Right atrium auricular region (tissue), 2 donors: ENCODE measurements at regions not wholly inside any gene's neighbourhood (a gene's known extent, or its start where the extent isn't known, plus 50 kb on each side); places are given as distances from the start of the nearest gene placed in this dataset.
"Not testable (repeated sequence)": the region's sequence is repeated elsewhere in the genome, so short reads cannot be mapped to it uniquely, and the experiment has no call there.

Experiments used
- DNase-seq: peaks from one replicate; pipeline ENCODE4 v3.0.0-alpha.2; 2019; ENCODE audit warnings: low spot score
- H3K27ac ChIP-seq, 2 donors: fragments of 200-600 bp; sonication (generic); 1 replicate in 1 of 2; 2 replicates in 1 of 2; pipeline ENCODE4 v1.5.1; 2016 to 2019
- H3K27me3 ChIP-seq, 2 donors: fragments of 200-600 bp; sonication (generic); one replicate each; pipeline versions ENCODE4 v1.5.1 to v1.6.0; 2017 to 2019
- H3K36me3 ChIP-seq: fragments of 200-600 bp; sonication (generic); one replicate; pipeline ENCODE4 v1.5.1; 2016
- H3K4me1 ChIP-seq, 2 donors: fragments of 200-600 bp; sonication (generic); one replicate each; pipeline versions ENCODE4 v1.5.1 to v1.6.0; 2017 to 2019
- H3K4me3 ChIP-seq, 2 donors: fragments of 200-600 bp; sonication (generic); 1 replicate in 1 of 2; 2 replicates in 1 of 2; pipeline ENCODE4 v1.5.1; 2017 to 2019; ENCODE audit warnings: mild to moderate bottlenecking in 1 of 2, moderate library complexity in 1 of 2
- H3K9me3 ChIP-seq, 2 donors: fragments of 200-600 bp; sonication (generic); one replicate each; pipeline ENCODE4 v1.5.1; 2019
- TF ChIP-seq, protein P1 (sequence below), 2 donors: fragments of 200-600 bp; sonication (generic); IDR thresholded peaks; one replicate each; pipeline ENCODE4 v1.5.1; 2019; ENCODE audit warnings: antibody characterized with exemption in 2 of 2

GRCh38 chr7:146057958-146058357, 58.6 kb upstream of the CNTNAP2 start:
- H3K9me3 ChIP-seq: no peaks in the 10 kb centered on the region
- H3K27me3 ChIP-seq: no peaks in the 10 kb centered on the region
- TF ChIP-seq, protein P1, sequence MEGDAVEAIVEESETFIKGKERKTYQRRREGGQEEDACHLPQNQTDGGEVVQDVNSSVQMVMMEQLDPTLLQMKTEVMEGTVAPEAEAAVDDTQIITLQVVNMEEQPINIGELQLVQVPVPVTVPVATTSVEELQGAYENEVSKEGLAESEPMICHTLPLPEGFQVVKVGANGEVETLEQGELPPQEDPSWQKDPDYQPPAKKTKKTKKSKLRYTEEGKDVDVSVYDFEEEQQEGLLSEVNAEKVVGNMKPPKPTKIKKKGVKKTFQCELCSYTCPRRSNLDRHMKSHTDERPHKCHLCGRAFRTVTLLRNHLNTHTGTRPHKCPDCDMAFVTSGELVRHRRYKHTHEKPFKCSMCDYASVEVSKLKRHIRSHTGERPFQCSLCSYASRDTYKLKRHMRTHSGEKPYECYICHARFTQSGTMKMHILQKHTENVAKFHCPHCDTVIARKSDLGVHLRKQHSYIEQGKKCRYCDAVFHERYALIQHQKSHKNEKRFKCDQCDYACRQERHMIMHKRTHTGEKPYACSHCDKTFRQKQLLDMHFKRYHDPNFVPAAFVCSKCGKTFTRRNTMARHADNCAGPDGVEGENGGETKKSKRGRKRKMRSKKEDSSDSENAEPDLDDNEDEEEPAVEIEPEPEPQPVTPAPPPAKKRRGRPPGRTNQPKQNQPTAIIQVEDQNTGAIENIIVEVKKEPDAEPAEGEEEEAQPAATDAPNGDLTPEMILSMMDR (IDR thresholded peaks at IDR 0.05): no peak

DNA sequence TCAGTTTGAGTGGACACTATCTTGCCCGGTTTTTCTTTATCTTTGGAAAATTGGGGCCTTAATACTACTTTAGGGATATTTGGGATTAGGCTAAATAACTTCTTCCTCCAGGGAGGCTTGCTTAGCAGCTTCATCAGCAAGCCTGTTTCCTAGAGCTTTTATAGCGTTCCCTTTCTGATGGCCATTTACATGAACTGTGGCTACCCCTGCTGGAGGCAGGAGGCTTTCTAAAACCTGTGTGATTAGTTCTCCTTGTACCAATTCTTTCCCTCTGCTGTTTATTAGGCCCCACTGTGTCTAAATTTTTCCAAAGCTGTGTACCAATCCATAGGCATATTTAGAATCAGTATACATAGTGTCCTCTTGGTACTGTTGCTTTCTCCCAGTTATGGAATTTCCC, 61.7 kb upstream of the CNTNAP2 start:
- Histone ChIP-seq H3K36me3 (no peaks in the 10 kb centered on the region), H3K27ac (no peak overlapping the region), H3K9me3 (no peaks in the 10 kb centered on the region), H3K4me3 (no peak overlapping the region), H3K4me1 (no peaks in the 10 kb centered on the region), H3K27me3 (no peaks in the 10 kb centered on the region)
- TF ChIP-seq, protein P1 (IDR thresholded peaks at IDR 0.05): no peak
- DNase-seq: no peak

More at GRCh38 chr7:146057958-146058357, 58.6 kb upstream of the CNTNAP2 start:
- Histone ChIP-seq H3K4me1 (no peaks in the 10 kb centered on the region), H3K27ac (no peak overlapping the region), H3K36me3 (no peaks in the 10 kb centered on the region), H3K4me3 (no peak overlapping the region)
- no peak for DNase-seq

DNA sequence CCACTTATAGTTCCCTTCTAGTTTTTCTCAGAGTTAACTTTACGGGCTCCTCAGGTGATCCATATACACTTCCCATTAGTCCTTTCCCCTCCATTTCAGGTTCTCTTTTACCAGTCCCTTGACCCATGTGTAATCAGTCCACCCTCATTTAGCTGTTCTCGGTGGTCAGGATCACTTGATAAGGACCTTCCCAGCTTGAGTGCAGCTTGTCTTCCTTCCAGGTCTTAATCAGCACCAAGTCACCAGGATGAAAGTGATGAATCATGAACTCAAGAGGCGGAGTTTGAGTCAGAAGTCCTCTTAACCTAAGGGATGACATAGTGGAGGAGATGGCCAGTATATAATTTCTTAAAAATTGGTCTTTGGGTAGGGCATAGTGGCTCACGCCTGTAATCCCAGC, 63.1 kb upstream of the CNTNAP2 start:
- Histone ChIP-seq H3K4me1 (no peaks in the 10 kb centered on the region), H3K27me3 (no peaks in the 10 kb centered on the region), H3K36me3 (no peaks in the 10 kb centered on the region), H3K27ac (no peak overlapping the region), H3K9me3 (no peaks in the 10 kb centered on the region), H3K4me3 (no peak overlapping the region)
- TF ChIP-seq, protein P1 (IDR thresholded peaks at IDR 0.05): no peak
- DNase-seq: no peak

DNA sequence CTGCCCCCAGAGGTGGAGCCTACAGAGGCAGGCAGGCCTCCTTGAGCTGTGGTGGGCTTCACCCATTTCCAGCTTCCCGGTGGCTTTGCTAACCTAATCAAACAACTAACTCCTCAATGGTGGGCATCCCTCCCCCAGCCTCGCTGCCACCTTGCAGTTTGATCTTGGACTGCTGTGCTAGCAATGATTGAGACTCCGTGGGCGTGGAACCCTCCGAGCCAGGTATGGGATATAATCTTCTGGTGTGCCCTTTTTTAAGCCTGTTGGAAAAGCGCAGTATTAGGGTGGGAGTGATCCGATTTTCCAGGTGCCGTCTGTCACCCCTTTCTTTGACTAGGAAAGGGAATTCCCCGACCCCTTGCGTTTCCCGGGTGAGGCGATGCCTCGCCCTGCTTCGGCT, 73.3 kb upstream of the CNTNAP2 start:
- H3K27ac ChIP-seq, H3K4me1 ChIP-seq, H3K9me3 ChIP-seq, DNase-seq, H3K27me3 ChIP-seq, H3K36me3 ChIP-seq, H3K4me3 ChIP-seq: not testable (repeated sequence)

DNA sequence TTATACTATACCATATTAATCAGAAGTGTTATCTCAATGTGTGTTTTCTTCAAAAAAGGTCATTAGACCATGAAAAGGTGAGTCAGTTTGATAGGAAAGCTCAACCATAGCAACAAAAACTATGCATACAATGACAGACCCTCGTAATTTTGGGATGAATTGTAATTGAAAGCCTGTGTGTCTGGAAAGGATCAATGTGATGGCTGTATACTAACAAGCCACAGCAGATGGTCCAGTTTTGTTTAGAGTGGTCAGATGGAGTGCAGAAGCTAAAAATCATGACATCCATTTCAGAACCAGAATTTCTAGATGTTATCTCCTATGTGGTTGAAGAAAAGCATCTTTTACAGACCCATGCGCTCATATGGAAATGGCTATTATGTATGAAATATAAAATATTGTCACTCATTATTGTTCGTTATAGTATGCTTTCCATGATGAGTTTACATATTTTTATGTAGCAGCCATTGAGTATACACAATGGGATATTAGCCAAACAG, 88.3 kb upstream of the CNTNAP2 start:
- H3K36me3 ChIP-seq: no peaks in the 10 kb centered on the region
- H3K4me1 ChIP-seq: no peaks in the 10 kb centered on the region
- no peak overlapping the region for H3K4me3 ChIP-seq
- H3K27ac ChIP-seq: no peak overlapping the region
- no peaks in the 10 kb centered on the region for H3K9me3 ChIP-seq
- no peaks in the 10 kb centered on the region for H3K27me3 ChIP-seq
- TF ChIP-seq, protein P1 (IDR thresholded peaks at IDR 0.05): no peak
- no peak for DNase-seq

GRCh38 chr7:146027243-146027642, 89.4 kb upstream of the CNTNAP2 start:
- TF ChIP-seq, protein P1 (IDR thresholded peaks at IDR 0.05): no peak
- no peak overlapping the region for H3K27ac ChIP-seq
- no peaks in the 10 kb centered on the region for H3K9me3 ChIP-seq
- H3K4me1 ChIP-seq: no peaks in the 10 kb centered on the region
- DNase-seq: no peak
- H3K27me3 ChIP-seq: no peaks in the 10 kb centered on the region
- no peak overlapping the region for H3K4me3 ChIP-seq
- no peaks in the 10 kb centered on the region for H3K36me3 ChIP-seq
